OCI-M1 (cell line): ENCODE measurements at regions not wholly inside any gene's neighbourhood (a gene's known extent, or its start where the extent isn't known, plus 50 kb on each side); places are given as distances from the start of the nearest gene placed in this dataset.

Experiments
- DNase-seq: peaks from one replicate; lab custom pipeline; 2025; lab: John Stamatoyannopoulos, UW

DNA sequence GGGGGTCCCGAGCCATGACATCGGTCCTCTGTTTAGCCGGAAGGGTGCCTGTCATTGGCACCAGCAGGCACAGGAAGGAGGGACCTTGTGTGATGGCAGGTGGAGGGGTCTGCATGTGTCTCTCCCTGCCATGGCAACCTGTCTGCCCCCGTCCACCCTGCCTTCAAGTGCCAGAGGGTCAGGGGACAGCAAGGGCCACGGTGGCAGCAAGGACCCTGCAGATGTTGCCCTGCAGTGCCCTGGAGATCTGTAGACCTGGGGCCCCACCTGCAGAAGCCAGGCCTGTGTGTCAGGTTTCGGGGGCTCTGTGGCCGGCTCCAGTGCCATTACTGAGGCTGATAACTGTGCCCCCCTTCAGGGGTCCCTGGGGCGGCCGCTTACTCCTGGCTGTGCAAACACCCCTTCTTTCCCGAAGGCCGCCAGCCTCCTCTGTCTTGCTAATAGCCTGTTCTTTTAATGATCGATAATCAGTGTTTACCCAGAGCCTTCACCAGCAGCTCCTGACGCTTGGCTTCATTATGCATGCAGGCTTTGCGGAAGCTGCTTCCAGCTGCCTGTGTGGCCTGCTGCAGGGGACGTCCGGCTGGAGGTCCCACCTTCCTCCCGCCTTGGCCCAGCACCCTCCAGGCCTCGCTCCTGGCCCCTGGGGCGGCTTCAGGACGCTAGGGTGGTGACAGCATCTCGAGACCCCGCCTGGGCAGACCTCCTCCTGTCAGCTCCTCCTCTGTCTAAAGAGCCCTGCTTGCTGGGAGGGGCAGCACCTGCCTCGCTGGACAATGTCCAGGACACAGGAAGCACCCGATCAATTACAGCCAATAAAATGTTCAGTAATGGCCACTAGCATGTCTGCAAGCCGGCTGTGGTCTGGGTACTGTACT, 153.0 kb downstream of the KIF26A start:
- no peak for DNase-seq

DNA sequence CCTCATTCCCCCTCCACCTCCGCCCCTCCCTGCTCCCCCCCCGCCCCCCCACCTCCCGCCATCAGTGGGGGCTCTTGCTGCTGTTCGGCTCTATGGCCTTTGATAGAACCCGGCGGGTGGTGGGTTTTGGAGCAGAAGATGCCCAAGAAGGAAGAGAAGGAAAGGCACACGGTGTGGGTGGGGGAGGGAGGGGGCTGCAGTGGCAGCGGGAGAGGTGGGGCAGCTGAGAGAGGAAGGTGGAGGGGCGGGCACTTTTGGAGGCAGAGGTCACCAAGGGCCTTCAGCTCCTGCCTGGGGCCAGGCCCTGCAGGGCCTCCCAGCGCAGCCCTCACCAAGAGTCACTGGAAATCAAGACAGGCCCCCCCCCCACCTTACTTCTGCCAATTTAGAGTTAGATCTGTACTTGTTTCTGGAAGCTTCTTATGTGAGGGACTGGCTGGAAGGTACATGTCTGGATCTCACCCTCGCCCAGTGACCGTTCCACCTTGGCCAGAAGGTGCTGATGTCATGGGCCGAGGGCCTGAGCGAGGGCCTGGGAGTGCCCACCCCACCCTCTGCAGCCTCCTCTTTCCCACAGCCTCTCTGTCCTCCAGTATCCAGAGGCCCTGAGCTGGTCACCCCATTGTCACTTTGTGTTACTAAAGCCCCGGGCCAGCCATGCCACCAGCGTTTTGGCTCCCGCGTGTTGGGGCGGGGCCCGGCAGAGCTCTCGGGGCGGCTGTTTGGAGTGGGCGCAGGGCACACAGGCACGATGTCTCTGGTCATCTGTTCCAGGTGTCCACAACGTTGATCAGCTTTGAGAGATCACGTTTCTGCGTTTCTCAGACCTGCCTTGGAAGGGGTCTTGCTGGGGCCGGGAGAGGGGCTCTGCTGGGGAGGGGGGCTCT, 153.9 kb downstream of the KIF26A start:
- DNase-seq: no peak

DNA sequence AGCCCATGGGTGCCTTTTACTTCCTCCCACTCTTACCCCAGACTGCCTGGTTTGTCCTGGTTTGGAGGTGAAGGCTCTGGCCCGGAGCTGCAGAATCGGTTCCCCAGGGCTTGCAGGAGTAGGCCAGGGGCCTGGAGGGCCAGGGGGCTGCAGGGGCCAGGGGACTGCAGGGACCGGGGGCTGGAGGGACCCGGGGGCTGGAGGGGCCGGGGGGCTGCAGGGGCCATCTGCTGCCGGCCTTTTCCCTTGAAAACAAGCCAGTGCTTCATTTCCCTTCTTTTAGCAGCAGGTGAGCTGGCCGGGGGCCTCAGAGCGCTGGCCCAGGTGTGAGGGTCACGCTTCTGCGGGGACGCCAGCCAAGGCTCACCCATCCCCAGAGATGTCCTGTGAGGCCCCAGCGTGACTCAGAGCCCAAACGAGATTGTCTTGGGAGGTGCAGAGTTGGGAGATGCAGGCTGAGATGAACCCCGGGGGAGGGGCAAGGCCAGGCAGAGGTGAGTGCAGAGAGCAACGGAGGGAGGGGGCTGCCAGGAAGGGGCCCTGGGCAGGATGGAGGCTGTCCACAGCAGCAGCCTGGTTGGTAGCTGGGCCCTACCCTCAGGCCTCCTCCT, 154.9 kb downstream of the KIF26A start:
- no peak for DNase-seq

DNA sequence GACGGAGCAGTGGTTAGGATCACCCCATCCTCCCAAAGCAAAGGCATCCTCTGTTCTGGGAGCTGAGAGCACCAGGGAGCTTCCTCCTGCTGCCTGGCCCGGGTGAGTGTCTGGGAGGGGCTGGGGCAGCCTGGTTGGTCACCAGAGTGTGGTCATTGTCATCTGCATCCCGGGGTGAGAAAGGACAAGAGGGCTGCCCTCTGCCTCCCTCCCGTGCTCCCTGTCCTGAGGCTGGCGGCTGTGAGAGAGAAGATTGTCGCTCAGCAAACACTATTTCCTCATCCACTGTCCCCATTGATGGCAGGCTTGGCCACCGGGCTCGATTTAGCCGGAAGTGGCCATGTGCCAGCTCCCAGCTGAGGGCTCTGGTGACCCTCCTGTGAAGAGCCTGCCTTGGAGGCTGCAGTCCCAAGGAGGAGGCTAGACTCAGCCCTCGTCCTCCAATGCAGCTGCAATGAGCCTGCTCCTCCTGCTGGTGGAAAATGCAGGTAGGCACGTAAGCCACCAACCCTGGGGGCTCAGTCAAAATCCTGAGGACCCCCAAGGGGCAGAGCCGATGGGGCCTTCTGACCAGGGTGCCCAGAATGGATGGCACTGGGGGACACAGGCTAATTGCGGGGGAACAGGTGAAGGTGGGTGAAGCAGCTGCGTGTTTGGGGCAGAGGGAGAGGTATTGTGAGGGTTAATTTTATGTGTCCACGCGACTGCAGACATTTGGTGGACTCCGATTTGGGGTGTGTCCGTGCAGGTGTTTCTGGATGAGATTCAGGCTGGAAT, 155.7 kb downstream of the KIF26A start:
- no peak for DNase-seq

DNA sequence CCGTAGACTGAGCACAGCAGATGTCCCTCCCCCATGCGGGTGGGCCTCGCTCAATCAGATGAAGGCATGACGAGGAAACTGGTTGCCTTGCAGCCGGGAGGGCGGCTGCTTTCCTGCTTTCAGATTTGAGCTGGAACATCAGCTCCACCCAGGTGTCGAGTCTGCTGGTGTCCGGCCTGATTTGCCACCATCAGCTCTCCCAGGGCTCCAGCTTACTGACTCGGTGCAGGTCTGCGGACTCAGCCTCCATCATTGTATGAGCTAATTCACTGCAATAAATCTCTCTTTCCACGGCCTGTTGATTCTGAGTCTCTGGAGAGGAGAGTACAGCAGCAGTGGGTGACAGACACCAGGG, 156.2 kb downstream of the KIF26A start:
- no peak for DNase-seq

DNA sequence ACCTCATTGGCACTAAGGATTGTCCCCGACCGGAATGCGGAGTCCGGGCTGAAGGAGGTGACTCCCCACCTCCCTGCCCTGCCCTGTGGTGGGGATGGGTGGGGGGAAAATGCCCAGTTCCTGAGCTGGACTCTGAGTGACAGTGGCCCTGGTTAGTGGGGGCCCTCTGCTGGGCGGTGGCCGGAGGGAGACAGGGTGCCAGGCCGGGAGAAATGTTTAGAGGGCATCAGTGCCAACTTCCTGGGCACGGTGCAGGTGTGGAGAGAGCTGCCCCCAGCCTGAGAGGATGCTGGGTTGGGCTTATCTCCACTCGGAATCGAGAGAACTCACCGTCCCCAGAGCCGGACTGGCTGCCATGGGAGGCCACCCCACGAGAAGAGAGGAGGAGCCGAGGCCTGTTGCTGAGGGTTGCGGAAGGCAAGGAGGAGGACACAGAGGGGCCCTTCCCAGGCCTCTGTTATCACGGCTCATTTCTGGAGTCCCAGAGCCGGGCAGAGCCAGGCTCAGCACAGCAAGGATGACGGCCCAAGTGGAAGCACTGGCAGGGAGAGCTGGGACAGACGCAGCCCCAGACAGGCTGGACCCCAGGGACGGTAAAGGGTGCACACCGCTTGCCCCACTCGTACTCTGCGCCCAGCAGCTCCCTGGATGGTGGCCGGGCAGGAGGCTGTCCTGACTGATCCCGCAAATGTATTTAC, 156.7 kb downstream of the KIF26A start:
- DNase-seq: no peak

DNA sequence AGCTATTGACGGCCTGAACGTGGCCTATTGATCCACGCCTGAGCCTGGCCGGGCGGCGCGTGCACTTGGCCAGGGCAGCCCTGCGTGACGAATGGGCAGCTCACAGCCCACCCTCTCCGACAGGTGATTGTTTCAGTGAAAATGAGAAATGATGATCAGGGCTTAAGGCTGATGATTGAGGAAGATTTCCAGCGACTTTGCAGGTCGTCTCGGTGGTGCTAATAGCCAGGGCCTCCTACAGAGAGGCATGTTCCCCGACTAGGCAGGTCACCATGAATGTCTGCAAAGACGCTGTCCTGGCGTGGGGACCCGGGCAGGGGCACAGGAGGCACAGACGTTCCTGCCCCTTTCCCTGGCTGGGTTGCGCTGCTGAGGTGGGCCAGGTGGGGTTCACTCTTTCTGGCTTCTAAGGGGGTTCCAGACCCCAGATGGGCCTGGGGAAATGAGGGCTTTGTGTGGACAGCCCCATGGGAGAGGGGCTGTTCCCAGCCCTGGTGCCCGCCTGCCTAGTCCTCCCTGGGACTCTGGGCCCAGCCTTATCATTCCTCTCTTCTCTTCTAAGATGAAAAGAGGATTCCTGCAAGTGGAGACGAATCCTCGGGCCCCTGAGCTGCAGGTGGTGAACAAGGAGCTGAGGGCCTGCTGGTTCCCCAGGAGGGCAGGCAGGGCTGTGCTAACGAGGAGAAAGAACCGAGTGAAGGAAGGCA, 157.4 kb downstream of the KIF26A start:
- DNase-seq: no peak

DNA sequence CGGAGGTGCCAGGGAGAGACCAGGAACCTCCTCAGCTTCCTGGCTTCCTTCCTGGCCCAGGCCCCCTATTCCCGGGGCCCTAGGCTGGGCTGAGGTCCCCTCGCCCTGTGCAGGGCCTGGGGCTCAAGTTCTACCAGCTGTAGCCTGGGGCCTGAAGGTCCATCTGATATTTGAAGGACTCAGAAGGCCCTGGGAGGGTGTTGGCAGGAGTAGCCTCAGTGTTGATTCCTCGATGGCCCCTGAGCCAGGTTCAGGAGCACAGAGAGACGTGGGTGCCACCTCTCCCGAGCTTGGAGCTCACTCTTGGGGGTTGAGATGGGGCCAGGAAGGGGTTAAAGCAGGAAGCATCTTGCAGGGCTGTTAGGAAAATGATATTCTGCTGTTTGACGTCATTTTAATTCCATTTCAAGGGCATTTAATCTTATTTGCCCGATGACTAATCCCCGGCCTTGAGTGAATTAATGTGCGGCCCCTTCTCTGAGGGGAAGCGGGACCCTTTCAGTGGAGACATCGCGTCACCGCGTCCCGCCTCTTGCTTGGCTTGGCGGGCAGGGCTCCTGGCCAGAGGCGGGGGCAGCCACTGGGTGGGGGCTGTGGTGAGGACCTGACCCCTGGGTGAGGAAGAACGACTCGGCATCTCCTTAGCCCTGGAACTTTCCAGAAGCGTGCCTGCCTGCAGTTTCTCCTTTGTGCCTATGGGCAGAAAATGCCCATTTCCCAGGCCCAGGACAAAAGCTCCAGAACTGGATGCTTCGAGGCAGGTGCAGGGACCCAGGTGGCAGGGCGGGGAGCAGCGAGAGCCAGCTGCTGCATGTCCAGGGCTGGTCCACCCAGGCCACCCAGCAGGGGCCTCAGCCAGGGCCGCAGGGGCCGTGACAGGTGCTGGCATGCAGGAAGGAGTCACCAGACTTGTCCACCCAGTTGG, 158.3 kb downstream of the KIF26A start:
- no peak for DNase-seq

DNA sequence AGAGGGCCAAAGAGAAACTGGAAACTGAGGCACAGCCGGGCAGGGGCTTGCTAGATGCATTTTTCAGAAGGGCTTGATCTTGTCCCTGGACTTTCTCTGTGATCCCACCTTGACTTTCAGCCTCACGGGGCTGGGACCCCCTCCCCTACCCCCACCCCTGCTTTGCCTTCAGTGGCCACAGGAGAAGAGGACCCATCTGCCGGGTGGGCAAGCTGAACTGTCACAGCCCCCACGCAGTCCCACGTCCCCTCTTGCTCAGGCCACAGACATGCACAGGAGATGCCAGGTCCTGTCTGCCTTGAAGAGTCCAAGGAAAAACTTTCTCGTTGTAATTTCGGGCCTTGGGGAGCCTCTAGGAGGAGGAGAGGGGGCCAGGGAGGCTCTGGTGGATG, 158.9 kb downstream of the KIF26A start:
- no peak for DNase-seq

DNA sequence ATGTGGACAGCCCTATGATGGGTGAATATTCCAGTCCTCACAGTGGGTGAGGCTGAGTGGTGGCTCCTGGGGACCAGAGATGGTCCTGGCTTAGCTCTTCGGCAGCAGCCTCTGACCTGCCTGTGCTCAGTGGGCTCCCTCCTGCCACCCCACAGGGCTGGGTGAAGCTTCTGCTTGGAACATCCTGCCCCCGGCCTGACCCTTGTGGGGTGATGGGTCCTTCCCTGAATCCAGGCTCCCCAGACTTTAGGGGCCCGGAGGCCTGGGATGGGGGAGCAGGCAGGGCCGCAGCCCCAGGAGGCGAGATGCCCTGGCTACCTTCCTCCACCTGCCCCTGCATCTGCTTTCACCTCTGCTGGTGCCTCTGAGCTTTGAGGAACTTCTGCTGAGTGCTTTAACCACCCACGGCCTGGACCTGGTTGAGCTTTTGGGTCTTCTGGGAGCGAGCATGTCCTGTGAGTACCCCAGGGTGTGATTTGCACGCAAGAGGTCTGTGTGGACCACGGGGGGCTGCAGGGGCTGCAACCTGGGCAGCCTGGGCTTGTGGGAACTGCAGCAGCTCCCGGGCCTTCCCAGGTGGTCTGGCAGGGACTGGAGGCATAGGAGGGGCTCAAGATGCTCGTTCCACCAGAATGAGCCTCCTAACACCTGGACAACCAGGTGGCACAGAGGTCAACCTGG, 159.5 kb downstream of the KIF26A start:
- DNase-seq: no peak

DNA sequence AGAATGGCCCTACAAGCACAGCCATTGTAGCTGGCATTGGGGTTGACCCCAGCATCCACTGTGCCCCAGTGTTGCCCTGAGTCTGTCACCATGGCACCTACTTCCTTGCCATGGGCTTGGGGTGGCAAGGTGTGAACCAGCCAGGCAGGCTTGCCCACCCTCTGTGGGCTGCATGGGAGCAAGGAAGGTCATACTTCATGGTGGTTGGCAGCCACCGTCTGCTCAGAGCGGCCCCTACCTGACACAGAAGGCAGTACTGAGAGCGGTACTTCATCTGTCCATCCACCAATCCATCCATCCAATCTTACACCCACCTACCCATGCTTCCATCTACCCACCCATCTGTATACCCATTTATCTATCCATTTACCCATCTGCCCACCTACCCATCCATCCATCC, 160.1 kb downstream of the KIF26A start:
- no peak for DNase-seq

DNA sequence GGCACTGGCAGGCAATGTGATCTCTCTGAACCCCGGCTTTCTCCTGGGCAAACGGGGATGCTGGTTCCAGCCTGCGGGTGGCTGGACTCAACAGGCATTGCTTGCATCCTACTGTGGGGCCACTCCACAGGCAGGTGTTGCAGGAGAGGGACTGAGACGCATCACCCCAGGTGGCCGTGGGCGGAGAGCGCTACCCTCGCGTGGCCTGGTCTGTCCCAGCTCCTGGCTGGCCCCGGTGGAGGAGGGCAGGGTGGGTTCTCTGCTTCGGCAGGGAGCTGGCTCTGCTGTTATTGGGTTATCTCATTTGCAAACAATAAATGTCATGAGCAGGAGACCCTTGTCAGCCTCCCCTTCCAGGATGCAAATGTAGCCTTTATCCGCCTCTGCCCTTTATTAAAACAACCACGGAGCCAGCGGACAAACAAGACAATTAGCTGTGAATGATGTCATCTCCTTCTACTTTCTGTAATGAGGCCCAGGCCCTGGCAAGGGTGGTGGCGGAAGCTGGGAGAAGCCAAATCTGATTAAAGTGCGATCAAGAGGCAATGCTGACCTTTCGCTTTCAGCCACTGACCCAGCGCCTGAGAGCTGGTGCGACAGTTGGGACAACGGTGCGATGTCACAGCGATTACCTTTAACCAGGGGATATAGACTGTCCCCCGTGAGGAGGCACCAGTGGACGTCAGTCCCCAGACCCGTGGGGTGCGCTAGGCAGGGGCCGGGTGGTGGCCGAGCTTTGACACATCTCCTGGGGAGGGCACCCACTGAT, 161.8 kb downstream of the KIF26A start:
- no peak for DNase-seq

DNA sequence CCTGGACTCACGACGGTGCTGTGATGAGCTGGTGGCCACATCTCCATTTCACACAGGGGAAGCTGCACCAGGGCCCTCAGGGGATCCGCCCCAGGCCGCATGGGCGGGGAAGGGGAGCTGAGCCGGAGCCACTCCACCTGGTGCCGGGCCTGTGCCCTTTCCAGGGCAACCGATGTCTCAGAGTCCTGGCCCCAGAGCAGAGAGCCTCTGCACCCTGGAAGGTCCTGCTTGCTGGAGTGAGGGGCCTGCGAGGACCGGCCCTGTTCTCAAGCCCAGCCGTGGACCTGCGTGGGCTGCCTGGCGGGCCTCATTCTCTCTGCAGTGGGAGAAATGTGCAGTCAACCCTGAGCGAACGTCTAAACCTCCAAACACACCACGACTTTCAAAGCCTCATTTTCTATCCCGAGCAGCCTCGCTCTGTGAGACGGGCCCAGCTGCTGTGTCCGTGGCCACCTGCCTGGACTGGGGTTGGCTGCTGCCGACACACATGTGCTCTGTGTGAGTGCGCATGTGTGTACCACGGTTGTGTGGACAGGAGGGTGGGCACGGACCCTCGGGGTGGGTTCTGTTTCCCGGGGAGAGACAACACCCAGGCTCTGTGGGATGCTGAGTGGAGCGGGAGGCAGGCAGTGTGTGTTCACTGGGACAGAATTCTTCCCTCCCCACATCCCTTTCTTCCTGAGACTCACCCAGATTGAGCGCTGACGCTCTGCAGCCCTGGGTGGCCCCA, 163.5 kb downstream of the KIF26A start:
- DNase-seq: no peak

DNA sequence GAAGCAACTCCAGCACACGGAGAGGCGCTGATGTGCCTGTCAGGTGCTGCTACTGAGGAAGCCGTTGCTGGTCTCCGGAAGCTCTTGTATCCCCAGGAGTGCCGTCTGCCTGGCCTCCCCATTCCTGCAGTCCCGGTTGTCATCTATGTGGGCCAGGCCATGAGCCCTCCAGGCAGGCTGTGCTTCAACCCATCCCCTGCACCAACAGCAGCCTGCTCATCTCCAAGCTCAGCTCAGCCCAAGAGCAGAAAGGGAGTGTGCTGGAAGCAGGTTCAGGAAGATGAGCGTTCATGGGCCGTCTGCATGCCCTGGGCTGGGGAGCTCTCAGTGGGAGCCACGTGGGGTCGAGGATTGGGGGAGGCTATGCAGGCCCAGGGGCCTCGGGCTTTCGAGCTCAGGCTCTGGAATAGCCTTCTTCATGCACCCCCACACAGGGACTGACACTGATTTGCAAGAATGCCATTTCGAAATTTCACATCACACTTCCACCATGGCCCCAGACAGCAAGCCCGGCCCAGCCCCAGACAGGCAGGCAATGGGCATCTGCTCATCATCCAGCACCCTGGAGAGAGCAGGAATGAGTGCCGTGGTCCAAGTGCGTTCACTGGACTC, 164.5 kb downstream of the KIF26A start:
- DNase-seq: no peak

DNA sequence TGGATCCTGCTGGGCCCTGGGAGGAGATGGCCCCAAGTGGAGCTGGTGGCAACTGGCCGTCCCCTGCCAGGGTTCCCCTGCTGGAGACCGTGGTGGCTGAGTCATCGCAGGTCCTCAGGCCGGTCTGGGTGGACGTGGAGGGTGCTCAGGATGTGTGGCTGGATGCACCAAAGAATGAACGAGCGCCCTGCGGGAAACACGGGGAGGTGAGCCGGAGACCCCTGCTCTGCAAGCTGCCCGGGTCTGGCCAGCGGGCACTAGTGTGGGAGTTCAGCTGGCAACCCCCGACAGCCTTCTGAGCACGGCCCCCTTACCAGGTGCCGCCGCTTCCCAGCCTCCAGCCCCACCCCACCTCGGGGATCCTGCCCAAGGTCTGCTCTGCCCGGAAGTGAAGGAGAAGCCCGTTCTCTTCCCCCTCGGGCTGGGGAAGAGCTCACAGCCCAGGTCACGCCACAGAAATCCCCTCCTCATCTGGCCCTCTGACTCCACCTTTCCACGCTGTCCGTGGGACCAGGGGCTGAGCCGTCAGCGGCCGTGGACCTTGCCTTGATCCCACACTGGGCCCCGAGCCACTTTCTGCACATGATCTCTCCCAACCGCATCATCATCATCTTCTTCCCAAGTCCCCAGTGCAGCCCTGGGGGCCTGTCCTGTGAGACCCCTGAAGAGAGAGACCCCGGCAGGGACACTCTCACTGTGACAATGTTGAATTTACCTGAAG, 165.5 kb downstream of the KIF26A start:
- no peak for DNase-seq
